ENCODE measurements at regions not wholly inside any gene's neighbourhood (a gene's known extent, or its start where the extent isn't known, plus 50 kb on each side); places are given as distances from the start of the nearest gene placed in this dataset.
A peak's percentile ranks its signal among the peaks of the same experiment; 100 is the strongest.
"Not testable (repeated sequence)": the region's sequence is repeated elsewhere in the genome, so short reads cannot be mapped to it uniquely, and the experiment has no call there.

DNA sequence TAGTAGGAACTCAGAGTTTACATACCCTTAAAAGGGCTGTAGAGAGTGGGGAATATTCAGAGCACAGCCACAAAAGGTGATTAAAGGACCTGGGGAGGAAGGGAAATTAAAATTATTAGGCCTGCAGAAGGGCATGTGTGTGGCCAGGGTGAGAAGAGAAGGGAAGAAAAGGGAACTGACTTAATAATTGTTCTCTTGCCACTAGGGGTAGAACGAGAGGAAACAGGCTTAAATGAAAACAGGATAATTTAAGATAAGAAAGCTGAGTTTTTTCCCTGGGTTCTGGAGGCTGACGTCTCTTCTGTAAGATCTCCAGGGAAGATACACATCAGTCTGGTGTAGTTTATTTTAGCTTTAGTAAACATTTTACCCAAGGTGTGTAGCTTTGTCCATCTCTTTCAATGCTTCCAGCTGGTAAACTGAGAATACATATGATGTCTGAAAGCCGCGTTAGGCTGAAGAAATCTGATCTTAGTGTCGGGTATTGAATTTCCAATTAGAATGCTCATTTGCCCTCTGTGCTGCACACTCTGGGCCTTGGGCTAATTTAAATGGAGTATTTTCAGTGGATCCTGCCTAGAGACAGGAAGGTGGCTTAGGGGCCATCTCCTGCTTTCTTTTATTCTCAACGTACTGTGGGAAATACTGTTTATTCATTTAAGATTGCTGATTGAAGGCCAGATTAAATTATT lies 416.8 kb downstream of the TMEM38B start:
- peak; percentile 66 for DNase-seq

DNA sequence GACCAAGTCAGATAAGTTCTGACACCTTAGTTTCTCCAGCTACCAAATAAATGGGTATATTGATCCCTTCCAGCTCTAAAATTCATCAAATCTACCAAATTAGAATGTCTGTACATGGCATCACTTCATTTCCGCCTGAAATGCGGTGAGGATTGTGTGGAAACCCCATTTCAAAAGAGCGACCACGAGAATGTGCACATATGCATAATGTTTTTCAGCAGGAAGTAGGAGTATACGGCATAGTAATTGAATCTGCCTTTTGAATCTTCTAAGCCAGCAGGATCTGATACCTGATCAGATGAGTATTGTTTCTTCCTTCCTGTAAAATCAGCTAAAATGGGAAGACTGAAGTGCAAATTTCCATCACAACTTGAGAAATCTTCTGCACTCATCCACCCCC lies 418.6 kb downstream of the TMEM38B start:
- no peak for DNase-seq

DNA sequence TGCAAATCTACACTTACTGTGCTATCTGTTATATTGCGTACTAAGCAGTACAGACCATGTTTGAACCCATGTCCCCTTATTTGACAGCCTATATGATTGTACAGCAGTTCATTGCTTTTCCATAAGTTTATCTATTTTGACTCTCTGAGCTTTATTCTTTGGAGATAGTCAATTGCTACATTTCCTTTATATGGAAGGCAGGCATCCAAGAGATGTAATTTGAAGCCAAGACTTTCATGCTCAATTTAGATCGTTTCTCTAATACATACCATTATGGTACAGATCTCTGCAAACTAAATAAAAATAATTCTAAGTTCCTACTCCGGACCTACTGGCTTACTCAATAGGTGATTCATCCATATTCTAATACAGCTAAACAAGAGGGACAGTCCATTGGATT lies 424.8 kb downstream of the TMEM38B start:
- DNase-seq: no peak

DNA sequence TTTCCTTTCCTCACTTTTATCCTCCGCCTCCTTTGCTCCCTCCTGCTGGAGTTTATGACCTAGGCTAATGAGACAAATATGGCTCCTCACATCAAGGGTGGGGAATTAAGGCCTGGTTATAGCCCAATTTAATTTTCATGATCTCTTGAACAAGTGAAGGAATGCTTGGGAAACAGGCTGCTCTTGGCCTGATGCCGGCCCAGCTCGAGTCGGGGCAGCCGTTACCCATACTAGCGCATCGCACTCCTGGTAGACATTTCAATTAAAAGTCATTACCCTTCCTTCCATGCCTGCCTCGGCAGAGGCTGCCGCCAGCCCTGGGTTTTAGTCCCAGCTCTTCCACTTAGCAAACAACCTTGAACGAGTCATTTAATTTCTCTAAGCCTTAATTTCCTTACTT lies 425.7 kb downstream of the TMEM38B start:
- no peak for DNase-seq

DNA sequence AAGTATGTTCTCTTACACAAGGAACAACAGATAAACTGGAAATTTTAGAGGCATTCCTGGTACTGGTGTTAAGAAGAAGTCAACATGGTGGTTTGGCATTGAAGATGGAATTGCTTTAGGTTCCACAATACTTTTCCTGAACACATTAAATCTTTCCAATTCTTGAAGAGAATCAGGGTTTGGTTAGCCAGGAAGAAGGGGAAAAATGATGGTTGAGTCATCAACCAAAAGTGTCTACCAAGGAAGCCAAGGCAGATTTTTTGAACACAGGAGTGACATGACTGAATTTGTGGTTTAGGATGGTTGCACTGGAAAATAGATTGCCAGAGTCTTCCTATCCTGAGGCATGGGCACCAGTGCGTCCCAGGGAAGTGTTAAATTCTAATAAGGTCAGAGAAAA lies 433.4 kb downstream of the TMEM38B start:
- DNase-seq: no peak

DNA sequence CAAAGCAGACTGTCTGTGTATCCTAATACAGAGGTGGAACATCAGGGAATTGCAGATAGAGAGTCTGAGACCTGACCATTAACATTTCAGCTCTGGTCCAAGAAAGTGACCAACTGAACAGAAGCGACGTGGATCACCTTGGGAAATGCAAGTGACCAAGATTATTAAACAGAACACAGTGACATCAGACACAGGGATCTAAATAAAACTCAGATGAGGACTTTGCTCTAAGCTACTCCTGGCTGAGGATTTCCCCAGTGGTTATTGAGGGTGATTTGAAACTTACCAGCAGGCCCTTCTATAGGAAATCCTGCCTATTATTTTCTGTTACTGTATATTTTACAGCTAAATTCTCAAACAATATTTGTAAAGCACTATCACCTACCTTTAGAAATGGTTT lies 436.0 kb downstream of the TMEM38B start:
- no peak for DNase-seq

DNA sequence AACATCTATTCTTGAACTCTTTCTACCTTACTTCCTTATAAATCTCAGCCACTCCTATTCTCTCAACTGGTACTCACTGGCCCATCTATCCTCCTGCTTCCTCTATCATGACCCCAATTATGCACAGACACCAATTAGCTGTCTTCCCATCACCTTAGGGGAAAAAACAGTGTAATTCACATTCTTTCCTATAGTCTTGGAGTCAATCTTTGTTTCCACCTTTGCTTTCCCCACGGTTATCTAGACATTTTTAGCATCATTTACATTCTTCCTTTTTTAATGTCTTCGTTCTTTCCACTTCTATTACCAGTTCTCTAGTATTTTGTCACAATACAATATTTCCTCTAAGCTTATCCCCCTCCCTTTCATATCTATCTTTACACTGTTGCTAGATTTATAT lies 449.4 kb downstream of the TMEM38B start:
- DNase-seq: no peak

DNA sequence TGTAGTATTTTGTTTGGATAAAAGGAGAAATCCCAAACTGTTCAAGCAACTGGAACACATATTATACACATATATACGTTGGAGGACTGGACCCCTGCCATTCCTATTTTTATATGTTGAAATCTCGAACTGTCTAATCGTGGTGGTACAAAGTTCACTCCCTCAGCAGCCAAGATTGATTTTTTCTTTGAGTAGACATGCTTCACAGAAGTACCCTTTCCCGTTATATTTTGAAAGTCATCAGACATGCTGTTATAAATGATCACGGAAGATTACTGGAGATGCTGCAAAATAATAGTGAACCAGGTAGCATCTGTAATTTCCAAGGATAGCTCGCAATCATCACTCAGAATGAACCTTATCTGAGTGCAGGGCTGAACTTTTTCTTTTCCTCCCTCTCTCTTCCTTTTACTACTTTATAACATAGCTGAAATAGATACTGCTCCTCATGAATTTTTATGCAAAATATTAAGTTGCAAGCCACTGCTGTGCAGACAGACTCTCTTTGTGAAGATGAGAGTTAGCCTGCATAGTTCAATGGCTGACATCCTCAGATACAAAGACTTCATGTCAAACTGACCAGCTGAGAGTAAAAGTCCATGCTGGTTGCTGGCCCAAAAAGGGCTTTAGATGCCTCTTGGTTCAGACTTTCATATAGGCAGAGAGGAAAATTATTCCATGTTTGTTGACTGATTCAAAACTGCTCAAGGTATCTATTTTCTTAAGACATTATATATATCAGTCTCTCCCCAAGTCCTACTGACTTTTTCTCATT lies 451.9 kb downstream of the TMEM38B start:
- DNase-seq: no peak

DNA sequence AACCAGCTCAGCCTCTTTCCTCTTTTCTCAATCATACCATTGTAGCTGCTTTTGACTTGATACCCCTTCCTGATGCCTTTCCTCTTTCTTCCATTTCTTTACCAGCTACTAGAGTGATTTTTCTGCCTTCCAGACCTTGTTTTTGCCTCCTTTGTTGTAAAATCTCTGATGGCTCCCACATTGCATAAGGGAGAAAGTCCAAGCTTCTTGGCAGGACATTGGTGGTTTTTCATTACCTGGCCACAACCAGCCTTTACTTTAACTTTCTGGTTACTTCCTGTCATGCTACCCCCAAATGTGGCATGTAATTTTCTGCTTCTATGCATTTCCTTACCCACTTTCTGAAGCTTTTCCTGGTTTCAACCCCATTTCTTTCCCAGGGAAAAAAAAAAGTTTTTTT lies 452.5 kb downstream of the TMEM38B start:
- DNase-seq: no peak

DNA sequence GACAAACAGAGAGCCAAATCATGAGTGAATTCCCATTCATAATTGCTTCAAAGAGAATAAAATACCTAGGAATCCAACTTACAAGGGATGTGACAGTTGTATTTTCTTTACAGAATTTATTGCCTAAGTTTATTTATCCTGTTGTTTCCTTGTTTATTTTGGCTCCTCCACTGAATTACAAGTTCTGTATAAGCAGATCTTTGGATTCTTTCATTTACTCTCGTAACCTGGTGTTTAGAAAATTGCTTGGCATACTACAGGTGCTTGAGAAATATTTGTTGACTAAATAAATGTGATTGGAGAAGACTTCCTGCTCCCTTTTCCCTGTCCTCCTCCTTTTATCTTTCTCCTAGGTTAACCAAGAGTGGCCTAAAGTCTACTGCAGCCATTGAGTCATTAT lies 455.6 kb downstream of the TMEM38B start:
- no peak for DNase-seq

DNA sequence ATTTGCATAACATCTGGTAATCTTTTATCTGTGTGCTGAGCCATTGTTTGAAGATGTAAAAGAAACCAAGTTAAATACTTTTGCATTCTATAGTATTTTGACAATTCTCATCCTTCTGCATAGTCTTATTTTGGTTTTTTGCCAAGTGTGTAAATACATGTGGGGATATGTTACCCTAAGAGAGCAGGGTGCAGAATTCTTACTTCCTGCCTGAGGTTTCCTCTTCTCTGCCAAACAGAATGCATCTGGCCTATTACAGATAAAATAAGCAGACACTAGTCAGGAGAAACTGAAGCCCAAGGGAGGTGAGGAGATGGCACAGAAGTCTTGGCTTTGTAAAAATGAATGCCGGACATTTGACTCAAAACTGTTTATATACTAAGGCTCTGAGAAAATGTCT lies 462.1 kb downstream of the TMEM38B start:
- DNase-seq: no peak

DNA sequence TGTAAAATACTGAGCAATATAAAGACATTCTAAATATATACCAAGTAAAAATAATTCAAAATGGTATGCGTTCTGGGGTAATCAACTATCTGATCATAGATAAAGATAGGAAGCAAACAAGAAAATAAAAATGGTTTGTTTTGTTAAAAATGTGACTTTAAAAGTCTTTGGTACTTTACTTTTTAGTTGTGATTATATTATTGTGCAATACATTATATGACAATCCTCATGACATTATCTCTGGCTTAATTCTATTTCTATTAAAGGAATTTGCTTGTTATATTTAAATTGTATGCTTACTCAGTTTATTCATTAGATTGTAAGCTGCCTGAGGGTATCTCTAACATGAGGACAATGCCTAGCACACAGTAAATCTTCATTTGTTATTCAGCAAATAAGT lies 477.9 kb downstream of the TMEM38B start:
- no peak for DNase-seq

DNA sequence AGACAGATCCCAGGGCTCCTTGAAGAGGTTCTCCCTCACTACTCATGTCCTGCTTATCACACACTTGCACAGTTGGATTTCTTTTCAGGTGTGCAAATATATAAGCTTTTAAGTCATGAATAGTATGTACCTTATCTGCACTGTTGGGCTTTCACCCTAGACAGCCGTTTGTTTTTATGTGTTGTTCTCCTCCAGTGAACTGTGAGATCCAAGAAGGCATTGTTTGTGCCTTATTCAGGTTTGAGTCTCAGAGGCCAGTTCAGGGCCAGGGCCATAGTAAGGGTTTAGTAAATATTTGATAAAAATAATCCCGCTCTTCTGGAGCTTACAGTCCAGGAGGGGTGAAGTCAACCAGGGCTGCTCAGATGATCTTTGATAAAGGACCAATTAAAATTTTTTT lies 480.0 kb downstream of the TMEM38B start:
- no peak for DNase-seq

DNA sequence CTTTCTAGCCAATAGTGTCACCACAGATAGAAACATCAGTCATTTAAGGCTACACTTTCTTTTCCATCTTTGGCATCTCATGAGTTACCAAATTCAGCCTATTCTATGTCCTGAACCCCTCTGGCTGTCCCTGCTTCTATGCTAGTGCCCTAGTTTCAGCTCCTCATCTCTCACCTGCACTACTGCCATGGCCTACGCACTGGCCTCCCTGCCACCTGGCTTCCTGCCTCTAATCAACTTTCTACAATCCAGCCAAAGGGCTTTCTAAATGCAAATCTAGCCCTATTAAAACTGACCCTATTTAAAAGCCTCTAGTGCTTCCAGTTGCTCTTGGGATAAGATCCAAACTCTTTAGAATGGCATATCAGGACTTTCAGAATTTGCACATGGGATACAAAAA lies 482.9 kb downstream of the TMEM38B start:
- no peak for DNase-seq

DNA sequence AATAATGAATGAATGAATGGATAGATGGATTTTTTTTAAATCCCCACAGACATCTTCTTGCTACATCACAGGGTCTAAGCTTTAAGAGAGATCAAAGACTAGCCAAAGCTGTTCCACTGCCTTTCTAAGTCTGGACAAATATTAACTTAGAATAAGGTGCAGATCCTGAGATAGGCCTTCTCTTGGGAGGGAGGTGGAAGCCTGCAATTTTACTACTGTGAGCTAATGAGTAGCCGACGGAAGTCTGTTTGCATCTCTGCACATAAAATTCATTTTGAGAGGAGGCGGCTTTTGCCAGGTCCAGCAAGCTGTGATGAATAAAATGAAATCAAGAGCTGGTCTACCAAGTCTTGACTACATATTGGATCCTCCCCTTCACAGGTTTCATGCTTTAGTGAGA lies 484.9 kb downstream of the TMEM38B start:
- DNase-seq: no peak

DNA sequence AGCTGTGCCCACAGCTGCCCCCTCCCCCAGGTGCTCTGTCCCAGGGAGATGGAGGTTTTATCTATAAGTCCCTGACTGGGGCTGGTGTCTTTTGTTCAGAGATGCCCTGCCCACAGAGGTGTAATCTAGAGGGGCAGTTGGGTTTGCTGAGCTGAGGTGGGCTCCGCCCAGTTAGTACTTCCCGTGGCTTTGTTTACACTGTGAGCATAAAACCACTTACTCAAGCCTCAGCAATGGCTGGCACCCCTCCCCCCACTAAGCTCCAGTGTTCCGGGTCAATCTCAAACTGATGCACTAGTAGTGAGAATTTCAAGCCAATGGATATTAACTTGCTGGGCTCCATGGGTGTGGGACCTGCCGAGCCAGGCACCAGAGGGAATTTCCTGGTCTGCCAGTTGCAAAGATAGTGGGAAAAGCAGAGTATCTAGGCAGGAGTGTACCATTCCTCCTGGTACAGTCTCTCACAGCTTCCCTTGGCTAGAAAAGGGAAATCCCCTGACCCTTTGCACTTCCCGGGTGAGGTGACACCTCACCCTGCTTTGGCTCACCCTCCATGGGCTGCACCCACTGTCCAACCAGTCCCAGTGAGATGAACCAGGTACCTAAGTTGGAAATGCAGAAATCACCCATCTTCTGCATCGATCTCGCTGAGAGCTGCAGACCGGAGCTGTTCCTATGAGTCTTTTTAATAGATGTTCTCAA lies 509.6 kb downstream of the TMEM38B start:
- not testable (repeated sequence) for DNase-seq

DNA sequence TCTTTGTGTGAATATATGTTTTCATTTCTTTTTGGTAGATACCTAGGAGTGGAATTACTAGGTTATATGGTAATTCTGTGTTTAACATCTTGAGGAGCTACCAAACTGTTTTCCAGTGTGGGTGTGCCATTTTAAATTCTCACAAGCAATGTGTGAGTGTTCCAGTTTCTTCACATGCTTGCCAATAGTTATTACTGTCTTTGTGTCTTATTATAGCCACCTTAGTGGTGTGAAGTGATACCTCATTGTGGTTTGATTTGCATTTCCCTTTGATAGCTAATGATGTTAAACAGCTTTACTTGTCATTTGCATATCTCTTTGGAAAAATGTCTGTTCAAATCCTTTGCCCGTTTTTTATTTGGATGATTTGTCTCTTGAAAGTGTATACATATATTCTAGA lies 513.0 kb downstream of the TMEM38B start:
- no peak for DNase-seq

DNA sequence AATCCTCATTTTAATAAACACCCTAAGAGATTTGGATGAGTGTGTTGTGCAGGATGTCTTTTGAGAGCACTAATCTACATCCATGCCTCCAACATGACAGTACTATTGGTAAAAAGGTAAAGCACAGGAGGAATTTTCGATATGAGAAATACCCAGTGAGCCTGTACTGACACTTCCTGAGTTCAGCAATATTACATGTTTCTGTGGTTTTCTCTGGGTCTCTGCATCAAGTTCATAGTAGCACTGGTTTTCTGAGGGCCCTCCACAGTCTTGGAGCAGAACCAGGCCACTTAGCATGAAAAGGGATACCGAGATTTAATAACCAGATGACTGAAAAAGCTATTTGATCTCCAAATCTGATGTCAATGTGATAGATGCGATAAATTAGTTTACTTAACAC lies 524.1 kb downstream of the TMEM38B start:
- DNase-seq: no peak

DNA sequence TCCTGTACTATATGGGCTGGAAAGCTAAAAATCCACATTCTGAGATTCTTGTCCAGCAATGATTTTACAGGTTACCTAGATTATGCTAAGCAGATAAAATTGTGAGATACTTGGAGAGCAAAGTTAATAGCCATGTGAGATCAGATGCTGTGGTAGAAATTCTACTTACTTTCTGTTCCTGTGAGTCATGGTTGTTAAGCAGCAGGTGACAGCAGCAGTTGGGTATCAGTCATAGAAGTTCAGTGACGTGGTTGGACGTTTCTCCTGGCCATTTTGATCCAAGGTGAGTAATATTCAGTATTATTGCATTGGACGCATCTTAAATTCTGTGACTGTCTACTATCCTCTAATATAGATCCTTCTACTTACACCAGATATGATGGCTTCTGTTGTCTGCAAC lies 524.5 kb downstream of the TMEM38B start:
- no peak for DNase-seq

DNA sequence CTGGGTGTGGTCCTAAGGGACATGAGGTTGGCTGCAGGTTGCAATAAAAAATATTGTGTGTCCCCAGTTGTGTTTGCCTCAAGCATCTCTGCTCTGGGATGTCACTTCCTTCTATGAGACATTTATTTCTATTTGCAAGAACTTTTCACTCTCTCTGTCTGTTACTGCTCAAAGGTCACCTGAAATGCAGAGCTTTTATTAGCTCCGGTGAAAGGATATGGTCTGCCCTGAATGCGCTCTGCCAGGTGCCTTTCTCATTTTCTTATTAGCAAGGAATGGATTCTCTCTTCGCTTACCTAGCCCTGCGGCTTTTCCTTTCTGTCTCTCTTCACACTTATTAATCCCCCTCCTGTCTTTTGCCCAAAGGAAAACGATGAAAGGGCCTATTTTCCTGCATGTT lies 526.1 kb downstream of the TMEM38B start:
- no peak for DNase-seq

DNA sequence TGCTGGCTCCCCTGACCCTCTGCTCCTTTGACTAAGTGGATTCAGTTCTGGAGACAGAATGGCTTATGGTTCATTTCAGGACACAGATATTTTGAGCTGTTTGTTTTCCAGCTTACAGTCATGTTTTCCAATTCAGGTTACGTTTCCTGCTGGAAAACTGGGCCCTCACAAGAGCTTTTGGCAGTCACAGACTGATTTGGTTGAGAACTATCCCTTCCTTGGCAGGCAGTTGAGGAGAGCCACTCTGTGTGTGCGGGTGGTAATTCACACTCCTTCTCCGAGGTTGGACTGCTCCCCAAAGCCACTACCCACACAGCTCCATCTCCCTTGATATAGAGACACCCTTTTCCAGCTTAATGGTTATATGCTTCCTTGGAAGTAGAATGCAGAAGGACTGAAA lies 534.5 kb downstream of the TMEM38B start:
- DNase-seq: no peak

DNA sequence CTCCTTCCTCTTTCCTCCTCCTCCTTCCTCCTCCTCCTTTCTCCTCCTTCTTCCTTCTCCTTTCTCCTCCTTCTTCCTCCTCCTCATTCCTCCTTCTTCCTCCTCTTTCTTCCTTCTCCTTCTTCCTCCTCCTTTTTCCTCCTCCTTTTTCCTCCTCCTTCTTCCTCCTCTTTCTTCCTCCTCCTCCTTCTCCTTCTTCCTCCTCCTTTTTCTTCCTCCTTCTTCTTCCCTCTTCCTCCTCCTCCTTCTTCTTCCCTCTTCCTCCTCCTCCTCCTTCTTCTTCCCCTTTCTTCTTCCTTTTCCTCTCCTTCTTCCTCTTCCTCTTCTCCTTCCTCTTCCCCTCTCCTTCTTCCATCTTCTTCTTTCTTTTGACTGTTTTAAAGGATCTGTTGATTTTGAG lies 538.8 kb downstream of the TMEM38B start:
- no peak for DNase-seq

DNA sequence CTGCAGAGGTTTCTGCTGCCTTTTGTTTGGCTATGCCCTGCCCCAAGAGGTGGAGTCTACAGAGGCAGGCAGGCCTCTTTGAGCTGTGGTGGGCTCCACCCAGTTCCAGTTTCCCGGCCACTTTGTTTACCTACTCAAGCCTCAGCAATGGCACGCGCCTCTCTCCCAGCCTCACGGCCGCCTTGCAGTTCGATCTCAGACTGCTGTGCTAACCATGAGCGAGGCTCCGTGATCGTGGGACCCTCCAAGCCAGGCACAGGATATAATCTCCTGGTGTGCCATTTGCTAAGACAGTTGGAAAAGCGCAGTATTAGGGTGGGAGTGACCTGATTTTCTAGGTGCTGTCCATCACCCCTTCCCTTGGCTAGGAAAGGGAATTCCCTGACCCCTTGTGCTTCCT lies 566.6 kb downstream of the TMEM38B start:
- not testable (repeated sequence) for DNase-seq

DNA sequence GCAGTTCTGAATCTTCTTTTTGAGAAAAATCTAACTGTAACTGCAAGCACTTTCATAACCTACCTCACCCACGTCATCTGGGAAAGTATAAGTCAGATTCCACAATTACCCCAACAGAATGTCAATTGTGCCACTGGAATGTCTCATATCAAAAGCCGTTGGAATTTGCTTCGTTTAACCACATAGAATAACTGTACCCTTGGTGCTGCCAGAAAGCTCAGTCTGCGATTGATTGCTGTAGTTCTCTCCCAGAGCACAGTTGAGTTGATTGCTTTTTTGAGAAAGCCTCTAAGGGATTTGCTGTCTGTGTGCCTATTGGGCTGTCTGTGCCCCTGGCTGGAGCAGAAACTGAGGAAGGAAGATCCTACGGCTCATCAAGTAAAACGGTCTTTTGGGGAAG lies 583.6 kb downstream of the TMEM38B start:
- DNase-seq: no peak
